NB4 (cell line): ENCODE measurements at regions not wholly inside any gene's neighbourhood (a gene's known extent, or its start where the extent isn't known, plus 50 kb on each side); places are given as distances from the start of the nearest gene placed in this dataset.

Experiments used
- POLR2A ChIP-seq: IDR thresholded peaks from 2 replicates; pipeline ENCODE4 v1.6.1; 2011; ENCODE audit warnings: mild to moderate bottlenecking; ENCODE audit not compliant: insufficient read length; ENCODE audit errors: extremely low read depth
- TF ChIP-seq, protein P1 (sequence below): IDR thresholded peaks from one replicate; pipeline ENCODE4 v1.5.1; 2012; ENCODE audit warnings: low read depth, low read length

- TF ChIP-seq, protein P1, sequence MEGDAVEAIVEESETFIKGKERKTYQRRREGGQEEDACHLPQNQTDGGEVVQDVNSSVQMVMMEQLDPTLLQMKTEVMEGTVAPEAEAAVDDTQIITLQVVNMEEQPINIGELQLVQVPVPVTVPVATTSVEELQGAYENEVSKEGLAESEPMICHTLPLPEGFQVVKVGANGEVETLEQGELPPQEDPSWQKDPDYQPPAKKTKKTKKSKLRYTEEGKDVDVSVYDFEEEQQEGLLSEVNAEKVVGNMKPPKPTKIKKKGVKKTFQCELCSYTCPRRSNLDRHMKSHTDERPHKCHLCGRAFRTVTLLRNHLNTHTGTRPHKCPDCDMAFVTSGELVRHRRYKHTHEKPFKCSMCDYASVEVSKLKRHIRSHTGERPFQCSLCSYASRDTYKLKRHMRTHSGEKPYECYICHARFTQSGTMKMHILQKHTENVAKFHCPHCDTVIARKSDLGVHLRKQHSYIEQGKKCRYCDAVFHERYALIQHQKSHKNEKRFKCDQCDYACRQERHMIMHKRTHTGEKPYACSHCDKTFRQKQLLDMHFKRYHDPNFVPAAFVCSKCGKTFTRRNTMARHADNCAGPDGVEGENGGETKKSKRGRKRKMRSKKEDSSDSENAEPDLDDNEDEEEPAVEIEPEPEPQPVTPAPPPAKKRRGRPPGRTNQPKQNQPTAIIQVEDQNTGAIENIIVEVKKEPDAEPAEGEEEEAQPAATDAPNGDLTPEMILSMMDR = no peak
- TF ChIP-seq POLR2A = no peak
These were observed 75.9 kb upstream of the NUP50 start for GRCh38 chr22:45087802-45088201.
